SK-N-MC (cell line): ENCODE measurements at regions not wholly inside any gene's neighbourhood (a gene's known extent, or its start where the extent isn't known, plus 50 kb on each side); places are given as distances from the start of the nearest gene placed in this dataset.

Source experiments
- DNase-seq: peaks from one replicate; pipeline ENCODE4 v3.0.0-alpha.2; 2011; ENCODE audit warnings: low read depth, low spot score
- H3K27ac ChIP-seq: fragments of 200-600 bp; sonication (generic); 2 replicates; pipeline ENCODE4 v1.5.1; 2016; ENCODE audit warnings: mixed run types
- H3K36me3 ChIP-seq: fragments of 200-600 bp; sonication (generic); 2 replicates; pipeline ENCODE4 v1.6.1; 2017; ENCODE audit warnings: antibody characterized with exemption, low read length, mixed read lengths; ENCODE audit not compliant: insufficient read depth
- H3K4me3 ChIP-seq: fragments of 200-600 bp; sonication (generic); 2 replicates; pipeline ENCODE4 v1.5.1; 2016
- H3K9ac ChIP-seq: fragments of 200-600 bp; sonication (generic); 2 replicates; pipeline ENCODE4 v1.8.0; 2017; ENCODE audit warnings: mixed run types, mixed read lengths; ENCODE audit not compliant: insufficient read length
- H3K9me3 ChIP-seq: fragments of 200-600 bp; sonication (generic); 2 replicates; pipeline ENCODE4 v1.6.1; 2017; ENCODE audit warnings: low read depth, mild to moderate bottlenecking, antibody characterized with exemption, low read length, moderate library complexity, mixed read lengths
- EZH2 ChIP-seq: fragments of 200-600 bp; sonication (generic); IDR thresholded peaks from one replicate; pipeline ENCODE4 v1.6.1; 2017; ENCODE audit warnings: antibody characterized with exemption
- FOXP2 ChIP-seq: optimal IDR thresholded peaks from 2 replicates; pipeline ENCODE3; 2011; ENCODE audit warnings: mild to moderate bottlenecking, moderate library complexity; ENCODE audit not compliant: insufficient read depth; ENCODE audit errors: extremely low read length, control extremely low read depth
- POLR2AphosphoS5 ChIP-seq: IDR thresholded peaks from 2 replicates; pipeline ENCODE4 v1.6.1; 2012; ENCODE audit warnings: mild to moderate bottlenecking, low read depth, low read length, borderline replicate concordance

DNA sequence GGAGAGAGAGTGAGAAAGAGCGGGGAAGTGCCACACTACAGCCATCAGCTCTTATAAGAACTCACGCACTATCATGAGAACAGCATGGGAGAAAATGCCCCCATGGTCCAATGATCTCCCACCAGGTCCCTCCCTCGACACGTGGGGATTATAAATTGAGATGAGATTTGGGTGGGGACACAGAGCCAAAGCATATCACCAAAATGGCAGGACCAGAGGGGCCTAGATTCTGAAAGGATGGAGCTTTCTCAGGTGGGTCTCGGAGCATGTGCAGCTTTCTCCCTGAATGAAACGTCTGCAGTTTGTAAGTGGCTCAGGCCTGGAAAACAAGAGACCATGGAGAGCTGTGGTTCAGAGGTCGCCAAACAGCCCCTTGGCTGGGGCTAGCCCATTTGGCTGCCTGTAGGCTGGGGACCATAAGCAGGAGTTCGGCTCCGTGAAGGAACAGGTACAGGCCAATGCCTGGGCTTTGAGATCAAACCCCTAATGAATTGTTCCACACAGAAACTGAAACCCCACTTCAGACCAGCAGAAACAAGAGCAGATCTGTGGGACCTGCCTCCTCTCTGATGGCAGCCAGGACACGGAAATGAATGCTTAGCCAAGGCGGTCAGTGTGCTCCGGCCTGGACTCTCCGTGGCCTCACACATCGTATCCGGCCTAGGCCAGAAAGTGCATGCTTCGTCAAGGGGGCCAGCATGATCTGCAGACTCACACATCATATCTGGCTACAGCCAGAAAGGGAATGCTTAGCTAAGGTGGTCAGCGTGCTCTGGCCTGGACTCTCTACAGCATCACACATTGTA is 111.2 kb upstream of the TMEM18 start:
- Histone ChIP-seq H3K9me3 (no peaks in the 10 kb centered on the region), H3K36me3 (no peaks in the 10 kb centered on the region), H3K27ac (no peak overlapping the region), H3K9ac (no peak overlapping the region), H3K4me3 (no peak overlapping the region)
- TF ChIP-seq EZH2 (no peak), POLR2AphosphoS5 (no peak), FOXP2 (no peak)
- DNase-seq = no peak

GRCh38 chr2:784753-785152 is 107.5 kb upstream of the TMEM18 start:
- TF ChIP-seq POLR2AphosphoS5 (no peak), FOXP2 (no peak), EZH2 (no peak)
- Histone ChIP-seq H3K36me3 (no peaks in the 10 kb centered on the region), H3K27ac (no peak overlapping the region), H3K9me3 (no peaks in the 10 kb centered on the region), H3K4me3 (no peak overlapping the region), H3K9ac (no peak overlapping the region)
- DNase-seq = no peak

- no peak overlapping the region for H3K9ac ChIP-seq
- H3K9me3 ChIP-seq = no peaks in the 10 kb centered on the region
- TF ChIP-seq FOXP2 = no peak
- TF ChIP-seq POLR2AphosphoS5 = no peak
- TF ChIP-seq EZH2 = no peak
- no peak for DNase-seq
- H3K27ac ChIP-seq = no peak overlapping the region
- H3K36me3 ChIP-seq = no peaks in the 10 kb centered on the region
- no peak overlapping the region for H3K4me3 ChIP-seq
Observed at GRCh38 chr2:780581-780980, 103.4 kb upstream of the TMEM18 start.

GRCh38 chr2:780002-780401 is 102.8 kb upstream of the TMEM18 start:
- DNase-seq = no peak
- no peak overlapping the region for H3K27ac ChIP-seq
- no peaks in the 10 kb centered on the region for H3K9me3 ChIP-seq
- no peak overlapping the region for H3K9ac ChIP-seq
- no peak overlapping the region for H3K4me3 ChIP-seq
- no peaks in the 10 kb centered on the region for H3K36me3 ChIP-seq
- TF ChIP-seq POLR2AphosphoS5 (no peak), FOXP2 (no peak), EZH2 (no peak)

GRCh38 chr2:778731-779350 is 101.6 kb upstream of the TMEM18 start:
- TF ChIP-seq FOXP2 (no peak), POLR2AphosphoS5 (no peak), EZH2 (no peak)
- DNase-seq = no peak
- Histone ChIP-seq H3K36me3 (no peaks in the 10 kb centered on the region), H3K4me3 (no peak overlapping the region), H3K9ac (no peak overlapping the region), H3K27ac (no peak overlapping the region), H3K9me3 (no peaks in the 10 kb centered on the region)

DNA sequence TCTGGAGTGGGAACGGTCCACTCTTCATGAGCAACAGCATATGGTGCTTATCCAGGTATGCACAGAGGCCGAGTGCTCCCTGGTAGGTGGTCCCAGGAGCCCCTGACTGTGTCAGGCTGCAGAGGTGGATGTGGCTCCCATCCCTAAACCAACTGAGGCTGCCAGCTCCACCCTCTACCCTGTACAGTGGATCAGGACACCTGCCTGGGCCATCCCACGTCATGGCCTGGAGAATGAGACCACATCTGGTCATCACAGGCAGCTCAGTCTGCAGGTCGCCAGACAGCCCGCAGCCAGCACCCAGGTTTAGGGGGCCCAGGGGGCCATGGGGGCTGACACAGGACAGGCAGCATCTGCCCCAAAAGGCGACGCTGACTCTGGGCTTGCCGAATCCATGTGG is 100.3 kb upstream of the TMEM18 start:
- Histone ChIP-seq H3K27ac (no peak overlapping the region), H3K9me3 (no peaks in the 10 kb centered on the region), H3K9ac (no peak overlapping the region), H3K36me3 (no peaks in the 10 kb centered on the region), H3K4me3 (no peak overlapping the region)
- TF ChIP-seq EZH2 (no peak), POLR2AphosphoS5 (no peak), FOXP2 (no peak)
- DNase-seq = no peak

DNA sequence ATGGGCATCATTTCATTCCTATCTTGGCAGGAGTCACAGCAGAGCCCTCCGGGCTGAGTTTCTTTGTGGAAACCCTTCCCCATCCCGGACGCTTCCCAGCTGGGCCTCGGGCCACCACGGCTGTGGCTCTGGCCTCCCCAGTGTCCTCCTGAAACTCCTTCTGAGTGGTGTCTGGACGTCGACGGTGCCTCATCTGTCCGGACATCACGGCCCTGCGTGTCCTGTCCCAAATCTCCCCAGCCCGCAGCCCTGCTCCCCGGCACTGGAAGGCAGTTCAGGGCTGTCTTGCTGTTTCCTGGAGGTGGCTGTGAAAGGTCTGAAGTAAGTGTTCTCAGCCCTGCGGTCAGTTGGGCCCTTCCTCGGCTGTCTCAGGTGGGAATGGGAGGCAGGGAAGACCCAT is 99.8 kb upstream of the TMEM18 start:
- Histone ChIP-seq H3K27ac (no peak overlapping the region), H3K9me3 (no peaks in the 10 kb centered on the region), H3K9ac (no peak overlapping the region), H3K36me3 (no peaks in the 10 kb centered on the region), H3K4me3 (no peak overlapping the region)
- DNase-seq = no peak
- TF ChIP-seq EZH2 (no peak), POLR2AphosphoS5 (no peak), FOXP2 (no peak)

DNA sequence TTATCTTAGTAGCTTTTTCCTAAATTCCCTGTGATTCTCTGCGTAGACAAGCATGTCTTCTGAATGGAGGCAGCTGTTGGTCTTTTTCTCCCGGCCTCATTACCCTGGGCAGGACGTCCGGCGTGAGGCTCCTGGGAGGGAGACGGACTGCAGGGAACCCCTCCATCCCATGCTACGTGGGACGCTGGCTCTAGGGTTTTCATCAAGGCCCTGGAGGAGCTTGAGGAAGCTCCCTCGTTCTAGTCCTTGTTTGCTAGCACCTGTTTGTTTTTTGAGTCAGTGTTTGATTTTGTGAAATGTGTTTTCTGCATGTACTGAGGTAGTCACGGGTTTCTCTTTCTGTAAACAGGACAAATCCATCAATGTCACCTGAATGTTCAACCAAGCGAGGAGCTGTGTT is 99.3 kb upstream of the TMEM18 start:
- no peak overlapping the region for H3K4me3 ChIP-seq
- TF ChIP-seq POLR2AphosphoS5 = no peak
- no peak for TF ChIP-seq FOXP2
- no peak for TF ChIP-seq EZH2
- no peaks in the 10 kb centered on the region for H3K9me3 ChIP-seq
- H3K27ac ChIP-seq = no peak overlapping the region
- H3K36me3 ChIP-seq = no peaks in the 10 kb centered on the region
- H3K9ac ChIP-seq = no peak overlapping the region
- no peak for DNase-seq
